GM12878 (cell line): ENCODE measurements at regions not wholly inside any gene's neighbourhood (a gene's known extent, or its start where the extent isn't known, plus 50 kb on each side); places are given as distances from the start of the nearest gene placed in this dataset.

Source experiments
- BHLHE40 ChIP-seq, 2 experiments: fragments of 450-650 bp in 1 of 2; IDR thresholded peaks; 2 replicates each; pipeline ENCODE4 v1.6.1; 2011 to 2017; ENCODE audit warnings: low read depth in 2 of 2, borderline replicate concordance in 1 of 2, improper control_type of control experiment in 1 of 2, low read length in 1 of 2, mild to moderate bottlenecking in 1 of 2
- POLR2A ChIP-seq: IDR thresholded peaks from 2 replicates; pipeline ENCODE4 v1.6.1; 2011; ENCODE audit warnings: low read depth, mild to moderate bottlenecking, low read length
- ZSCAN29 ChIP-seq: fragments of 450-650 bp; IDR thresholded peaks from 2 replicates; pipeline ENCODE4 v1.6.1; 2017; ENCODE audit warnings: mild to moderate bottlenecking, moderate library complexity
- TF ChIP-seq, protein P1 (sequence below): IDR thresholded peaks from 2 replicates; pipeline ENCODE4 v1.6.1; 2012; ENCODE audit warnings: low read length, inconsistent platforms

DNA sequence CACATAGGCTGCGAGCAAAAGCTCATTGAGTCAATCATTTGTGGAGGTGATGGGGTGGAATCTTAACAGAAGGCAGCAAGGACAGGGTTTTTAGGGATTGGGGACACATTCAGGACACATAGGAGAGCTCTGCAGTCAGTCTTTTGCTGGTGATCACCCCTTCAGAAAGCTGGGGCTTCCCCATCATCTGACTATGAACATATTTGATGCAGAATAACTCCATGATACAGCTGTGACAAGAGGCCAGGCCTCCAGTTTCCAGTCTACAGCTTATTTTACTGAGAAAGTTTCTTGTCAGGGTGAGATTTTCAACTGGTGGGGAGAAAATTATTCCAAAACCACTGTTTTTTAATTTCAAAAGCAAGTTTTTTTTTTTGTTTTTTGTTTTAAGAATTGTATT, 134.2 kb downstream of the TMEM30B start:
- TF ChIP-seq BHLHE40 (IDR thresholded peaks at IDR 0.05; ENCODE audit: borderline replicate concordance in 1 of 2, low read depth in 2 of 2, low read length in 1 of 2) (no peak), POLR2A (no peak), ZSCAN29 (no peak)
- TF ChIP-seq, protein P1, sequence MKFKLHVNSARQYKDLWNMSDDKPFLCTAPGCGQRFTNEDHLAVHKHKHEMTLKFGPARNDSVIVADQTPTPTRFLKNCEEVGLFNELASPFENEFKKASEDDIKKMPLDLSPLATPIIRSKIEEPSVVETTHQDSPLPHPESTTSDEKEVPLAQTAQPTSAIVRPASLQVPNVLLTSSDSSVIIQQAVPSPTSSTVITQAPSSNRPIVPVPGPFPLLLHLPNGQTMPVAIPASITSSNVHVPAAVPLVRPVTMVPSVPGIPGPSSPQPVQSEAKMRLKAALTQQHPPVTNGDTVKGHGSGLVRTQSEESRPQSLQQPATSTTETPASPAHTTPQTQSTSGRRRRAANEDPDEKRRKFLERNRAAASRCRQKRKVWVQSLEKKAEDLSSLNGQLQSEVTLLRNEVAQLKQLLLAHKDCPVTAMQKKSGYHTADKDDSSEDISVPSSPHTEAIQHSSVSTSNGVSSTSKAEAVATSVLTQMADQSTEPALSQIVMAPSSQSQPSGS, result no peak
